K562 (cell line): ENCODE measurements at regions not wholly inside any gene's neighbourhood (a gene's known extent, or its start where the extent isn't known, plus 50 kb on each side); places are given as distances from the start of the nearest gene placed in this dataset.
A peak's percentile ranks its signal among the peaks of the same experiment; 100 is the strongest.

ENCODE experiments used
- CTCFL ChIP-seq: IDR thresholded peaks from 2 replicates; pipeline ENCODE4 v1.6.1; 2011; ENCODE audit warnings: borderline replicate concordance, low read depth, mild to moderate bottlenecking, moderate library complexity, low read length; ENCODE audit not compliant: insufficient read depth, poor library complexity, severe bottlenecking
- ELK3 ChIP-seq: fragments of 450-650 bp; formaldehyde crosslinking; IDR thresholded peaks from 2 replicates; pipeline ENCODE4 v1.4.0; 2020; ENCODE audit warnings: mild to moderate bottlenecking
- FOXP1 ChIP-seq: sonication (generic); formaldehyde crosslinking; IDR thresholded peaks from 2 replicates; pipeline ENCODE4 v1.8.0; 2022; ENCODE audit warnings: mild to moderate bottlenecking, missing genetic modification reagents
- NR2C1 ChIP-seq, 2 experiments: fragments of 450-650 bp; IDR thresholded peaks; 2 replicates each; pipeline ENCODE4 v1.6.1; 2017; ENCODE audit warnings: mild to moderate bottlenecking in 2 of 2, antibody characterized with exemption in 1 of 2, inconsistent platforms in 1 of 2, missing compliant biosample characterization in 1 of 2, missing genetic modification characterization in 1 of 2
- SMARCE1 ChIP-seq: fragments of 450-650 bp; IDR thresholded peaks from 2 replicates; pipeline ENCODE4 v1.7.1; 2016; ENCODE audit warnings: mild to moderate bottlenecking
- SP1 ChIP-seq: sonication (generic); formaldehyde crosslinking; IDR thresholded peaks from 2 replicates; pipeline ENCODE4 v1.8.1; 2022; ENCODE audit warnings: mild to moderate bottlenecking, missing genetic modification reagents
- ZBTB26 ChIP-seq: fragments of 450-650 bp; formaldehyde crosslinking; IDR thresholded peaks from 2 replicates; pipeline ENCODE4 v1.4.0; 2022; ENCODE audit warnings: missing genetic modification characterization
- ZEB2 ChIP-seq: fragments of 450-650 bp; IDR thresholded peaks from 2 replicates; pipeline ENCODE4 v1.6.1; 2016

GRCh38 chr6:40138273-40138720, 204.0 kb upstream of the MOCS1 start (continued):
- TF ChIP-seq CTCFL (no peak), ELK3 (CRISPR knock-in tag) (no peak), SP1 (CRISPR knock-in tag) (no peak), FOXP1 (CRISPR knock-in tag) (no peak), SMARCE1 (no peak), ZEB2 (0 out of 2 replicates have a peak, but pooled peaks have one; percentile 17), NR2C1 (IDR thresholded peaks at IDR 0.05) (peak; percentile 13; the same call in 1 of the 2 replicates), NR2C1 (tag; IDR thresholded peaks at IDR 0.05) (peak; percentile 54; the same call in 1 of the 2 replicates), ZBTB26 (CRISPR knock-in tag) (0 out of 2 replicates have a peak, but pooled peaks have one; percentile 75)
